B cell (primary cell): ENCODE measurements at regions not wholly inside any gene's neighbourhood (a gene's known extent, or its start where the extent isn't known, plus 50 kb on each side); places are given as distances from the start of the nearest gene placed in this dataset.

Source experiments
- CTCF ChIP-seq: fragments of 200-600 bp; IDR thresholded peaks from one replicate; pipeline ENCODE4 v1.8.0; 2022; ENCODE audit warnings: antibody characterized with exemption, mild to moderate bottlenecking
- EZH2 ChIP-seq: IDR thresholded peaks from 2 replicates; pipeline ENCODE4 v1.6.1; 2012; ENCODE audit warnings: borderline replicate concordance, low read depth, mild to moderate bottlenecking, moderate library complexity, low read length; ENCODE audit not compliant: insufficient read depth, poor library complexity, severe bottlenecking

- TF ChIP-seq CTCF: no peak
- TF ChIP-seq EZH2: no peak
Observed at GRCh38 chr6:155584006-155584405, 128.4 kb upstream of the NOX3 start.
